Tibial artery (tissue), 4 donors: ENCODE measurements at regions not wholly inside any gene's neighbourhood (a gene's known extent, or its start where the extent isn't known, plus 50 kb on each side); places are given as distances from the start of the nearest gene placed in this dataset.

ENCODE experiments used
- DNase-seq, 2 donors: peaks; one replicate each; pipeline ENCODE4 v3.0.0-alpha.2; 2019
- H3K27ac ChIP-seq, 2 donors: fragments of 200-600 bp; sonication (generic) in 1 of 2; 1 replicate in 1 of 2; 2 replicates in 1 of 2; pipeline ENCODE4 v1.5.1; 2018 to 2019; ENCODE audit warnings: mild to moderate bottlenecking in 1 of 2
- H3K27me3 ChIP-seq, 2 donors: fragments of 200-600 bp; sonication (generic) in 1 of 2; one replicate each; pipeline versions ENCODE4 v1.5.1 to v1.6.0; 2016 to 2019
- H3K36me3 ChIP-seq, 3 donors: fragments of 200-600 bp; sonication (generic) in 2 of 3; one replicate each; pipeline ENCODE4 v1.5.1; 2016 to 2019; ENCODE audit warnings: mild to moderate bottlenecking in 2 of 3
- H3K4me1 ChIP-seq, 4 donors: fragments of 200-600 bp; sonication (generic) in 2 of 4; 1 replicate in 3 of 4; 2 replicates in 1 of 4; pipeline ENCODE4 v1.5.1; 2016 to 2019
- H3K4me3 ChIP-seq, 2 donors: fragments of 200-600 bp; sonication (generic) in 1 of 2; 1 replicate in 1 of 2; 2 replicates in 1 of 2; pipeline ENCODE4 v1.5.1; 2018 to 2019; ENCODE audit warnings: mild to moderate bottlenecking in 2 of 2
- H3K9me3 ChIP-seq, 3 donors: fragments of 200-600 bp; sonication (generic) in 1 of 3; one replicate each; pipeline ENCODE4 v1.5.1; 2016 to 2019
- intact Hi-C: fragments of 100-400 bp; cut with DNase I; formaldehyde crosslinking; loops from one replicate; pipeline ENCODE4 v1.15.0; 2023; ENCODE audit warnings: low total_unique reads
- TF ChIP-seq, protein P1 (sequence below), 2 experiments: fragments of 200-600 bp in 1 of 2; fragments of 450-650 bp in 1 of 2; IDR thresholded peaks; one replicate each; pipeline ENCODE4 v1.5.1; 2017 to 2019; ENCODE audit warnings: antibody characterized with exemption in 2 of 2, mild to moderate bottlenecking in 1 of 2, moderate library complexity in 1 of 2

DNA sequence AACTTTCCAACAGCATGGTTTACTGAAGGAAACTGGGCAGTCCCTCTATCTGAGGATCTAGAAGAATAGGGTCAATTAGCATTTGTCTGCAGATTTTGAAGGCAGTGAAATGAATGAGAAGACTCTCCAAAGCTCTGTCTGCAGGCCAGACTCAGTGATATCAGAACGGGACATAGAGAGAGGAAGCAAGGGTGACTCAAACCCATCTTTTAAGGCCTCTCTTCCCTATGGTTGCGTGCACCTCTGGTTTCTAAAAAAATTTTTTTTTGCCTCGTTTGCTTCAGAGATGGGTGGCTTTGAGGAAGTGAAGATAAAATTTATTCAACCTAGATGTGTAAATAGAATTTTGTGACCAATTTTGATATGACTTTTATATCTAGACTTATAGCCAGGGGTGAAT lies 71.9 kb upstream of the HOXC13 start:
- Histone ChIP-seq H3K9me3 (no peaks in the 10 kb centered on the region), H3K27me3 (peaks cover 0 to 19% of the 10 kb centered on the region in 2 donors), H3K4me1 (peaks cover 0 to 8% (median 0%) of the 10 kb centered on the region in 4 donors), H3K36me3 (no peaks in the 10 kb centered on the region), H3K4me3 (no peak overlapping the region), H3K27ac (no peak overlapping the region)
- TF ChIP-seq, protein P1, sequence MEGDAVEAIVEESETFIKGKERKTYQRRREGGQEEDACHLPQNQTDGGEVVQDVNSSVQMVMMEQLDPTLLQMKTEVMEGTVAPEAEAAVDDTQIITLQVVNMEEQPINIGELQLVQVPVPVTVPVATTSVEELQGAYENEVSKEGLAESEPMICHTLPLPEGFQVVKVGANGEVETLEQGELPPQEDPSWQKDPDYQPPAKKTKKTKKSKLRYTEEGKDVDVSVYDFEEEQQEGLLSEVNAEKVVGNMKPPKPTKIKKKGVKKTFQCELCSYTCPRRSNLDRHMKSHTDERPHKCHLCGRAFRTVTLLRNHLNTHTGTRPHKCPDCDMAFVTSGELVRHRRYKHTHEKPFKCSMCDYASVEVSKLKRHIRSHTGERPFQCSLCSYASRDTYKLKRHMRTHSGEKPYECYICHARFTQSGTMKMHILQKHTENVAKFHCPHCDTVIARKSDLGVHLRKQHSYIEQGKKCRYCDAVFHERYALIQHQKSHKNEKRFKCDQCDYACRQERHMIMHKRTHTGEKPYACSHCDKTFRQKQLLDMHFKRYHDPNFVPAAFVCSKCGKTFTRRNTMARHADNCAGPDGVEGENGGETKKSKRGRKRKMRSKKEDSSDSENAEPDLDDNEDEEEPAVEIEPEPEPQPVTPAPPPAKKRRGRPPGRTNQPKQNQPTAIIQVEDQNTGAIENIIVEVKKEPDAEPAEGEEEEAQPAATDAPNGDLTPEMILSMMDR (IDR thresholded peaks at IDR 0.05), result no peak
- no peak for DNase-seq
- intact Hi-C loops, result no loop called here

DNA sequence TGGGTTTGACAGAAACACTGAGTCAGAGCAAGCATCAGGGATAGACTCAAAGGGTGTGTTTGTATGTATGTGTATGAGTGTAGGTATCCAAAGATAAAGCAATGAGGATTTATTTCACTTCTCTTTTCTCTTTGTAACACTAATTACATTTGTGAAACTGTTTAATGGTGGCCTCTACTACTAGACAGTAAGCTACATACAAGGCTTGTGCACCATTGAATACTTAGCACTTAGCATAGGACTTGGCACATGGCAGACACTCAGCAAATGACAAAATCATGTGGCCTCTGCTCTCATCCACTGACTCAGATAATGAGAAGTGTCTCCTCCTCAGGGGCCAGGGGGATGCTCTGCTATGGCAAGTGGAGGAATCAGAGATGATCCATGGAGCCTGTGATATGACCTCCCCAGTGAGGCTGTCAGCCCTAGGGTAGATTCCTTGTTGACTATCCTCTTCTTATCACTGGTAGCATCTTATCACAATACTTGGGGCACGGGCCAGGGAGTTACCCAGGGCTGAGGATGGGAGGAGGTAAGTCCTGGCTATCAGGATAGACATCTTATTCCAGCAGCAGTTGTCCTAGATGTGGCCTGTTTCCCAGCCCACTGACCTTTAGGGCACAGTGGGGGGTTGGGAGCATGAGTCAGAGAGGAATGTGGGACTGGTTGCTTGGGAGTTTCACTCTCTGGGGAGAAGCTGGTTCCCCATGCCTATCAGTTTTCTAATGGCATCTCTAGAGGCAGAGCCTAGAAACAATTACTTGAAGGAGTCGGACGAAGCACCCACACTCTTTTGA lies 71.2 kb upstream of the HOXC13 start:
- Histone ChIP-seq H3K27me3 (peaks cover 0 to 19% of the 10 kb centered on the region in 2 donors), H3K4me1 (peaks cover 0 to 8% (median 0%) of the 10 kb centered on the region in 4 donors), H3K4me3 (no peak overlapping the region), H3K36me3 (no peaks in the 10 kb centered on the region), H3K9me3 (no peaks in the 10 kb centered on the region), H3K27ac (no peak overlapping the region)
- TF ChIP-seq, protein P1 (IDR thresholded peaks at IDR 0.05), result no peak
- intact Hi-C loops, result no loop called here
- DNase-seq, result no peak

DNA sequence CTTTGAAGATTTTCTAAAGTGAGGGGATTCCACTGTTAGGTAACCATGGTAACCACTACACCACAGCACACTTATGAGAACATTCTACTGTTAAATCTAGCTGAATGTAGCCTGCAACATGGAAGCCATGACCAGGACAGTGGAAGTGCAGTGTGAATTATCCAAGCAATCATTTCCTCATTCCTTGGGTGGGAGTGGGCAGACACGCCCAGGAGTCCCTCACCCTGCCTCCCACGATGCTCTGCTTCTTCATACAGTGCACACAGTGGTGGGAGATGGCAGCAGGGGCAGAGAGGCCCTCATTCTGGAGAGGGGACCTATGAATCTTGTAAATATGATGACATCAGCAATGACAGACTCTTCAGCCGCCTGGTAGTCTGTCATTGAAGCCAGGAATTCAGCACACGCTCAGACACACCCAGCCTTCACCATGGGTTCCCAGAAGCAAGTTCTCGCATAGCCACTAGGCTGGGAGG lies 70.1 kb upstream of the HOXC13 start:
- Histone ChIP-seq H3K4me1 (peaks cover 0 to 8% (median 0%) of the 10 kb centered on the region in 4 donors), H3K27ac (no peak overlapping the region), H3K36me3 (no peaks in the 10 kb centered on the region), H3K9me3 (no peaks in the 10 kb centered on the region), H3K27me3 (peaks cover 0 to 25% of the 10 kb centered on the region in 2 donors), H3K4me3 (no peak overlapping the region)
- intact Hi-C loops, result no loop called here
- TF ChIP-seq, protein P1 (IDR thresholded peaks at IDR 0.05), result no peak
- no peak for DNase-seq

DNA sequence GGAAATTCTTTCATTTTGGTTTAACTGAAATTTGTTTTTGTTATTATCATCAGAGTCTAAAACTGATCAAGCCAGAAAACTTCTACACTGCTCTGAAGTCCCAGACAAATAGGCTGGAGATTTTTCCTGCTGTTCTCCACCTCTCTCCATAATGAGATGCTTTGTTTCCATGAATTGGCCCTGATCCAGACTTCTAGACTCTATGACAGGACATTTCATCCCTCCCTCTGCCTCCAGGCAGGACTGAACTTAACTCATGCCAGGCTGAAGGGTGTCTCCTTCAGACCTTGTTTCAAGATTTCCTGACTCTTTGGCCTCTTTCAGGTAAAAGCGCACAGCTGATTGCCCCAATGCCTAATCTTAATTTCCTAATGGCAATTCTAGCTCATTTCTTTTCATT lies 69.1 kb upstream of the HOXC13 start:
- H3K4me1 ChIP-seq, result peaks cover 0 to 8% (median 0%) of the 10 kb centered on the region in 4 donors
- no peaks in the 10 kb centered on the region for H3K9me3 ChIP-seq
- H3K27ac ChIP-seq, result no peak overlapping the region
- intact Hi-C loops, result no loop called here
- TF ChIP-seq, protein P1 (IDR thresholded peaks at IDR 0.05), result no peak
- no peak overlapping the region for H3K4me3 ChIP-seq
- peaks cover 0 to 30% of the 10 kb centered on the region in 2 donors for H3K27me3 ChIP-seq
- no peak for DNase-seq
- no peaks in the 10 kb centered on the region for H3K36me3 ChIP-seq

DNA sequence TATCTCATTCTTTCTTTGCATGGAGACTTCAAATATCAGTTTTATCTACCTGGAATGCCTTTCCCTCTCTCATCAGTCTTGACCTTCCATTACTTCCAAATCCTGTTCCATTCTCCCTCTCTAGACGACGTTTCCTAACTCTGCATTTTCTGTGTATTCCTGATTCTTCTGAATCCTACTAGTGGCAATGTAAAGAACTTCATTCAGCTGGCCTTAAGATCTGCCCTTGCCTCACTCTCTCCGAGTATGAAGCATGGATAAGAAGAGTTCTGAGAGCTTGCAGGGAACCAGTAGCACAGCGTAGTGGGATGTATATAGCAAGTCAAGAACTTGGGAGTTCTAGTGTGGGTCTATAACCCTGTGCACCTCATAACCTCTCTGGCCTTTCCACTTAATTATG lies 68.5 kb upstream of the HOXC13 start:
- Histone ChIP-seq H3K9me3 (no peaks in the 10 kb centered on the region), H3K27ac (no peak overlapping the region), H3K4me3 (no peak overlapping the region), H3K4me1 (peaks cover 0 to 8% (median 0%) of the 10 kb centered on the region in 4 donors), H3K27me3 (peaks cover 0 to 30% of the 10 kb centered on the region in 2 donors), H3K36me3 (no peaks in the 10 kb centered on the region)
- intact Hi-C loops, result no loop called here
- no peak for DNase-seq
- TF ChIP-seq, protein P1 (IDR thresholded peaks at IDR 0.05), result no peak
